WTC11 (cell line): ENCODE measurements at regions not wholly inside any gene's neighbourhood (a gene's known extent, or its start where the extent isn't known, plus 50 kb on each side); places are given as distances from the start of the nearest gene placed in this dataset.

Experiments used
- ATAC-seq: fragments of 200-7000 bp; cut with Tn5 transposase; 2 replicates; pipeline ENCODE4 v1.10.0; 2021; ENCODE audit warnings: mild to moderate bottlenecking, moderate library complexity
- CTCF ChIA-PET: fragments of 300-600 bp; sonication (Branson Sonifier 250); formaldehyde crosslinking; loops from one replicate; lab custom pipeline; 2021; ENCODE audit warnings: antibody characterized with exemption; lab: Charles Lee
- POLR2A ChIA-PET: fragments of 350-600 bp; sonication (Branson Sonifier 250); formaldehyde crosslinking; loops from one replicate; lab custom pipeline; 2021; ENCODE audit warnings: antibody characterized with exemption; lab: Charles Lee
- DNase-seq: peaks from one replicate; pipeline ENCODE4 v3.0.0; 2021; ENCODE audit warnings: low spot score
- H3K27ac Mint-ChIP-seq: 2 replicates; pipeline ENCODE4 v1.8.0; 2021; ENCODE audit warnings: mixed read lengths
- H3K27me3 Mint-ChIP-seq: 2 replicates; pipeline ENCODE4 v1.8.0; 2021; ENCODE audit warnings: low read depth, mild to moderate bottlenecking, moderate library complexity, mixed read lengths
- H3K36me3 Mint-ChIP-seq: 2 replicates; pipeline ENCODE4 v1.8.0; 2021; ENCODE audit warnings: mixed read lengths
- H3K4me1 Mint-ChIP-seq: 2 replicates; pipeline ENCODE4 v1.8.0; 2022; ENCODE audit warnings: mixed read lengths
- H3K4me3 Mint-ChIP-seq: 2 replicates; pipeline ENCODE4 v1.8.0; 2021; ENCODE audit warnings: mild to moderate bottlenecking, moderate library complexity, mixed read lengths
- H3K9me3 Mint-ChIP-seq: 2 replicates; pipeline ENCODE4 v1.8.0; 2021; ENCODE audit warnings: mixed read lengths
- ATF2 ChIP-seq: sonication (generic); formaldehyde crosslinking; IDR thresholded peaks from 2 replicates; pipeline ENCODE4 v1.8.1; 2022; ENCODE audit warnings: low read depth, missing genetic modification reagents, borderline replicate concordance
- ATF6 ChIP-seq: sonication (generic); formaldehyde crosslinking; IDR thresholded peaks from 2 replicates; pipeline ENCODE4 v1.8.1; 2023; ENCODE audit warnings: mild to moderate bottlenecking, missing genetic modification reagents
- FOXJ3 ChIP-seq: sonication (generic); formaldehyde crosslinking; IDR thresholded peaks from 2 replicates; pipeline ENCODE4 v1.9.0; 2021; ENCODE audit warnings: missing genetic modification reagents, mild to moderate bottlenecking, borderline replicate concordance
- FOXK1 ChIP-seq: sonication (generic); formaldehyde crosslinking; IDR thresholded peaks from 2 replicates; pipeline ENCODE4 v1.8.0; 2022; ENCODE audit warnings: mild to moderate bottlenecking, moderate library complexity, missing genetic modification reagents
- GTF2I ChIP-seq: fragments of 250-450 bp; sonication (Bioruptor Pico); conservative IDR thresholded peaks from 2 replicates; pipeline ENCODE4 v1.4.0; 2021; ENCODE audit warnings: mild to moderate bottlenecking
- HMGA2 ChIP-seq: fragments of 250-450 bp; sonication (Bioruptor Pico); IDR thresholded peaks from 2 replicates; pipeline ENCODE4 v1.4.0; 2021; ENCODE audit warnings: mild to moderate bottlenecking, moderate library complexity
- JUN ChIP-seq: sonication (generic); formaldehyde crosslinking; IDR thresholded peaks from 2 replicates; pipeline ENCODE4 v1.8.0; 2023; ENCODE audit warnings: mild to moderate bottlenecking, missing genetic modification reagents
- KAT7 ChIP-seq: sonication (generic); formaldehyde crosslinking; IDR thresholded peaks from 2 replicates; pipeline ENCODE4 v1.8.1; 2023; ENCODE audit warnings: missing genetic modification reagents, mild to moderate bottlenecking, borderline replicate concordance
- MYBL2 ChIP-seq: sonication (generic); formaldehyde crosslinking; IDR thresholded peaks from 2 replicates; pipeline ENCODE4 v1.8.1; 2023; ENCODE audit warnings: mild to moderate bottlenecking, moderate library complexity, missing genetic modification reagents
- PRDM15 ChIP-seq: sonication (generic); formaldehyde crosslinking; IDR thresholded peaks from 2 replicates; pipeline ENCODE4 v1.8.0; 2022; ENCODE audit warnings: missing genetic modification reagents
- PRRX2 ChIP-seq: fragments of 250-450 bp; sonication (Bioruptor Pico); IDR thresholded peaks from 2 replicates; pipeline ENCODE4 v1.8.0; 2021; ENCODE audit warnings: mild to moderate bottlenecking
- SOX15 ChIP-seq: fragments of 250-450 bp; sonication (Bioruptor Pico); IDR thresholded peaks from 2 replicates; pipeline ENCODE4 v1.9.0; 2021; ENCODE audit warnings: mild to moderate bottlenecking
- ZNF263 ChIP-seq: sonication (generic); formaldehyde crosslinking; IDR thresholded peaks from 2 replicates; pipeline ENCODE4 v1.8.1; 2022; ENCODE audit warnings: low read depth, mild to moderate bottlenecking, moderate library complexity, missing genetic modification reagents
- ZNF317 ChIP-seq: sonication (generic); formaldehyde crosslinking; IDR thresholded peaks from 2 replicates; pipeline ENCODE4 v1.8.1; 2023; ENCODE audit warnings: low read depth, mild to moderate bottlenecking, moderate library complexity, missing genetic modification reagents, borderline replicate concordance
- ZNF671 ChIP-seq: fragments of 250-450 bp; sonication (Bioruptor Pico); IDR thresholded peaks from 2 replicates; pipeline ENCODE4 v1.8.0; 2021; ENCODE audit warnings: mild to moderate bottlenecking
- TF ChIP-seq, protein P1 (sequence below): fragments of 250-450 bp; sonication (Bioruptor Pico); IDR thresholded peaks from 2 replicates; pipeline ENCODE4 v1.9.0; 2021; ENCODE audit warnings: mild to moderate bottlenecking

- no peak for ATAC-seq
- H3K27me3 Mint-ChIP-seq: no peaks in the 10 kb centered on the region
- peaks cover 20% of the 10 kb centered on the region for H3K4me1 Mint-ChIP-seq
- H3K36me3 Mint-ChIP-seq: peaks cover 9% of the 10 kb centered on the region
- CTCF ChIA-PET: interaction anchor here (1.1 kb wide), 1 partner anchor 54 kb away, joined by 7 read pairs; no protein-coding TSS in a partner anchor
- TF ChIP-seq FOXJ3 (CRISPR knock-in tag) (no peak), MYBL2 (CRISPR knock-in tag) (no peak), JUN (CRISPR knock-in tag) (no peak), SOX15 (CRISPR knock-in tag) (no peak), ATF6 (no peak), FOXK1 (no peak)
- H3K4me3 Mint-ChIP-seq: no peak overlapping the region
- H3K9me3 Mint-ChIP-seq: peaks cover 26% of the 10 kb centered on the region
- H3K27ac Mint-ChIP-seq: no peak overlapping the region
- POLR2A ChIA-PET: no interaction called here
- no peak for DNase-seq
Measured at GRCh38 chr12:67410246-67410645, 141.1 kb downstream of the CAND1 start.

DNA sequence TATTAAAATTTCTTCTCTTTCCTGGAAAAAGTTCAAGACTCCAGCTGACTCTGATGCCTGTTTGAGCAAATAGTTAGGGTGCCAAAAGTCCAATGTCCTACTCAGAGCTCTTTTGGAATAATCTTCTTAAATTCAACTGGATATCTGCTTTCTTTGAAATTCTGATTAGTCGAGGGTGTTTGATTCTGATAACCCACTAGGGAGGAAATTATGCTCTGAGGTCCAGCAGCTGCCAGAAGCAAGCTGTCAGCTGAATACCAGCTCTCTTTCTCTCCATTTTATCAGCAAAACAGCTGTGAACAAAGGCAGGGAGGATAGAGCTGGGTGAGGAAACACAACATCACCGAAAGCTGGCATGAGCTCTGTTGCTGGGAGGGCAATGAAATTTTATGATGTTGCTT, 141.5 kb downstream of the CAND1 start:
- ChIA-PET CTCF (no interaction called here), POLR2A (no interaction called here)
- ATAC-seq (no peak), DNase-seq (no peak)
- Mint-ChIP-seq H3K27me3 (no peaks in the 10 kb centered on the region), H3K9me3 (peaks cover 22% of the 10 kb centered on the region), H3K36me3 (peaks cover 6% of the 10 kb centered on the region), H3K27ac (no peak overlapping the region), H3K4me3 (no peak overlapping the region), H3K4me1 (peaks cover 22% of the 10 kb centered on the region)
- TF ChIP-seq GTF2I (CRISPR knock-in tag) (no peak), ATF2 (CRISPR knock-in tag) (no peak), ZNF317 (no peak), ZNF263 (CRISPR knock-in tag) (no peak), HMGA2 (CRISPR knock-in tag) (no peak), PRRX2 (CRISPR knock-in tag) (no peak), JUN (CRISPR knock-in tag) (no peak), KAT7 (CRISPR knock-in tag) (no peak), PRDM15 (CRISPR knock-in tag) (no peak), ZNF671 (CRISPR knock-in tag) (no peak)
- TF ChIP-seq, protein P1, sequence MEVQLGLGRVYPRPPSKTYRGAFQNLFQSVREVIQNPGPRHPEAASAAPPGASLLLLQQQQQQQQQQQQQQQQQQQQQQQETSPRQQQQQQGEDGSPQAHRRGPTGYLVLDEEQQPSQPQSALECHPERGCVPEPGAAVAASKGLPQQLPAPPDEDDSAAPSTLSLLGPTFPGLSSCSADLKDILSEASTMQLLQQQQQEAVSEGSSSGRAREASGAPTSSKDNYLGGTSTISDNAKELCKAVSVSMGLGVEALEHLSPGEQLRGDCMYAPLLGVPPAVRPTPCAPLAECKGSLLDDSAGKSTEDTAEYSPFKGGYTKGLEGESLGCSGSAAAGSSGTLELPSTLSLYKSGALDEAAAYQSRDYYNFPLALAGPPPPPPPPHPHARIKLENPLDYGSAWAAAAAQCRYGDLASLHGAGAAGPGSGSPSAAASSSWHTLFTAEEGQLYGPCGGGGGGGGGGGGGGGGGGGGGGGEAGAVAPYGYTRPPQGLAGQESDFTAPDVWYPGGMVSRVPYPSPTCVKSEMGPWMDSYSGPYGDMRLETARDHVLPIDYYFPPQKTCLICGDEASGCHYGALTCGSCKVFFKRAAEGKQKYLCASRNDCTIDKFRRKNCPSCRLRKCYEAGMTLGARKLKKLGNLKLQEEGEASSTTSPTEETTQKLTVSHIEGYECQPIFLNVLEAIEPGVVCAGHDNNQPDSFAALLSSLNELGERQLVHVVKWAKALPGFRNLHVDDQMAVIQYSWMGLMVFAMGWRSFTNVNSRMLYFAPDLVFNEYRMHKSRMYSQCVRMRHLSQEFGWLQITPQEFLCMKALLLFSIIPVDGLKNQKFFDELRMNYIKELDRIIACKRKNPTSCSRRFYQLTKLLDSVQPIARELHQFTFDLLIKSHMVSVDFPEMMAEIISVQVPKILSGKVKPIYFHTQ (CRISPR knock-in tag): no peak
